ACC112 (cell line): ENCODE measurements at regions not wholly inside any gene's neighbourhood (a gene's known extent, or its start where the extent isn't known, plus 50 kb on each side); places are given as distances from the start of the nearest gene placed in this dataset.

Source experiments
- H2AFZ ChIP-seq: fragments of 200-600 bp; sonication (generic); one replicate; pipeline ENCODE4 v1.6.0; 2017; ENCODE audit warnings: antibody characterized with exemption, low read length; ENCODE audit not compliant: unreplicated experiment
- H3K27ac ChIP-seq: fragments of 200-600 bp; sonication (generic); 2 replicates; pipeline ENCODE4 v1.5.1; 2014; ENCODE audit warnings: low read depth, mild to moderate bottlenecking, antibody characterized with exemption, low read length, moderate library complexity
- H3K27me3 ChIP-seq: fragments of 200-600 bp; sonication (generic); 2 replicates; pipeline ENCODE4 v1.6.1; 2014; ENCODE audit warnings: mild to moderate bottlenecking, antibody characterized with exemption, low read length, moderate library complexity, mixed read lengths; ENCODE audit not compliant: insufficient read depth
- H3K36me3 ChIP-seq: fragments of 200-600 bp; sonication (generic); 2 replicates; pipeline ENCODE4 v1.6.1; 2016; ENCODE audit warnings: mild to moderate bottlenecking, antibody characterized with exemption, low read length, moderate library complexity, mixed read lengths; ENCODE audit not compliant: insufficient read depth
- H3K4me1 ChIP-seq: fragments of 200-600 bp; sonication (generic); one replicate; pipeline ENCODE4 v1.6.1; 2016; ENCODE audit warnings: low read length, mixed read lengths; ENCODE audit not compliant: insufficient read depth, unreplicated experiment, control insufficient read depth
- H3K4me3 ChIP-seq: fragments of 200-600 bp; sonication (generic); 2 replicates; pipeline ENCODE4 v1.5.1; 2014; ENCODE audit warnings: mild to moderate bottlenecking, low read depth, low read length
- H3K79me2 ChIP-seq: fragments of 200-600 bp; sonication (generic); one replicate; pipeline ENCODE4 v1.6.0; 2016; ENCODE audit warnings: low read length; ENCODE audit not compliant: control insufficient read depth, unreplicated experiment, insufficient read depth

- H3K27ac ChIP-seq, result no peak overlapping the region
- no peaks in the 10 kb centered on the region for H3K27me3 ChIP-seq
- H3K36me3 ChIP-seq, result no peaks in the 10 kb centered on the region
- H2AFZ ChIP-seq, result no peak overlapping the region
- H3K4me1 ChIP-seq, result no peaks in the 10 kb centered on the region
- no peak overlapping the region for H3K4me3 ChIP-seq
- H3K79me2 ChIP-seq, result no peaks in the 10 kb centered on the region
Measured at GRCh38 chr4:79798047-79798446, 275.0 kb downstream of the ANTXR2 start.

- Histone ChIP-seq H3K36me3 (no peaks in the 10 kb centered on the region), H3K79me2 (no peaks in the 10 kb centered on the region), H3K27me3 (no peaks in the 10 kb centered on the region), H3K4me1 (no peaks in the 10 kb centered on the region), H3K4me3 (no peak overlapping the region), H3K27ac (no peak overlapping the region), H2AFZ (no peak overlapping the region)
Measured at GRCh38 chr4:79796948-79797347, 276.1 kb downstream of the ANTXR2 start.

- no peaks in the 10 kb centered on the region for H3K79me2 ChIP-seq
- no peaks in the 10 kb centered on the region for H3K4me1 ChIP-seq
- no peak overlapping the region for H3K4me3 ChIP-seq
- H3K27me3 ChIP-seq, result no peaks in the 10 kb centered on the region
- no peaks in the 10 kb centered on the region for H3K36me3 ChIP-seq
- H2AFZ ChIP-seq, result no peak overlapping the region
- H3K27ac ChIP-seq, result no peak overlapping the region
Measured at GRCh38 chr4:79788884-79789283, 284.1 kb downstream of the ANTXR2 start.

- no peak overlapping the region for H3K4me3 ChIP-seq
- no peaks in the 10 kb centered on the region for H3K4me1 ChIP-seq
- H3K27me3 ChIP-seq, result no peaks in the 10 kb centered on the region
- no peak overlapping the region for H3K27ac ChIP-seq
- H2AFZ ChIP-seq, result no peak overlapping the region
- no peaks in the 10 kb centered on the region for H3K79me2 ChIP-seq
- no peaks in the 10 kb centered on the region for H3K36me3 ChIP-seq
Measured at GRCh38 chr4:79780129-79780528, 292.9 kb downstream of the ANTXR2 start.

- Histone ChIP-seq H3K79me2 (no peaks in the 10 kb centered on the region), H2AFZ (no peak overlapping the region), H3K4me1 (no peaks in the 10 kb centered on the region), H3K27me3 (no peaks in the 10 kb centered on the region), H3K36me3 (no peaks in the 10 kb centered on the region), H3K27ac (no peak overlapping the region), H3K4me3 (no peak overlapping the region)
Measured at GRCh38 chr4:79772510-79772909, 300.5 kb downstream of the ANTXR2 start.

GRCh38 chr4:79764120-79764519 is 308.9 kb downstream of the ANTXR2 start:
- no peak overlapping the region for H3K4me3 ChIP-seq
- no peaks in the 10 kb centered on the region for H3K36me3 ChIP-seq
- H3K27me3 ChIP-seq, result no peaks in the 10 kb centered on the region
- no peak overlapping the region for H3K27ac ChIP-seq
- H3K4me1 ChIP-seq, result no peaks in the 10 kb centered on the region
- no peak overlapping the region for H2AFZ ChIP-seq
- H3K79me2 ChIP-seq, result no peaks in the 10 kb centered on the region

GRCh38 chr4:79763486-79764075 is 309.4 kb downstream of the ANTXR2 start:
- Histone ChIP-seq H3K4me1 (no peaks in the 10 kb centered on the region), H3K27ac (no peak overlapping the region), H3K36me3 (no peaks in the 10 kb centered on the region), H3K4me3 (no peak overlapping the region), H2AFZ (no peak overlapping the region), H3K27me3 (no peaks in the 10 kb centered on the region), H3K79me2 (no peaks in the 10 kb centered on the region)

- no peaks in the 10 kb centered on the region for H3K36me3 ChIP-seq
- H3K27ac ChIP-seq, result no peak overlapping the region
- H3K27me3 ChIP-seq, result no peaks in the 10 kb centered on the region
- no peaks in the 10 kb centered on the region for H3K4me1 ChIP-seq
- H2AFZ ChIP-seq, result no peak overlapping the region
- H3K4me3 ChIP-seq, result no peak overlapping the region
- H3K79me2 ChIP-seq, result no peaks in the 10 kb centered on the region
Measured at GRCh38 chr4:79759793-79760192, 313.2 kb downstream of the ANTXR2 start.

GRCh38 chr4:79757600-79757999 is 315.4 kb downstream of the ANTXR2 start:
- H3K27me3 ChIP-seq, result no peaks in the 10 kb centered on the region
- H3K4me1 ChIP-seq, result no peaks in the 10 kb centered on the region
- no peaks in the 10 kb centered on the region for H3K79me2 ChIP-seq
- H3K36me3 ChIP-seq, result no peaks in the 10 kb centered on the region
- no peak overlapping the region for H2AFZ ChIP-seq
- H3K4me3 ChIP-seq, result no peak overlapping the region
- H3K27ac ChIP-seq, result no peak overlapping the region

- H3K27ac ChIP-seq, result no peak overlapping the region
- H3K36me3 ChIP-seq, result no peaks in the 10 kb centered on the region
- no peaks in the 10 kb centered on the region for H3K79me2 ChIP-seq
- no peak overlapping the region for H2AFZ ChIP-seq
- no peaks in the 10 kb centered on the region for H3K4me1 ChIP-seq
- H3K4me3 ChIP-seq, result no peak overlapping the region
- no peaks in the 10 kb centered on the region for H3K27me3 ChIP-seq
Measured at GRCh38 chr4:79756140-79756895, 316.7 kb downstream of the ANTXR2 start.

- no peak overlapping the region for H3K27ac ChIP-seq
- H3K79me2 ChIP-seq, result no peaks in the 10 kb centered on the region
- no peaks in the 10 kb centered on the region for H3K4me1 ChIP-seq
- H2AFZ ChIP-seq, result no peak overlapping the region
- H3K27me3 ChIP-seq, result no peaks in the 10 kb centered on the region
- H3K4me3 ChIP-seq, result no peak overlapping the region
- no peaks in the 10 kb centered on the region for H3K36me3 ChIP-seq
Measured at GRCh38 chr4:79748835-79749234, 324.2 kb downstream of the ANTXR2 start.
